ENCODE measurements at regions not wholly inside any gene's neighbourhood (a gene's known extent, or its start where the extent isn't known, plus 50 kb on each side); places are given as distances from the start of the nearest gene placed in this dataset.

- H3K4me3 Mint-ChIP-seq (ENCODE audit: unreplicated experiment): no peak overlapping the region
- DNase-seq: no peak
- H3K36me3 Mint-ChIP-seq (ENCODE audit: insufficient read depth, unreplicated experiment): no peaks in the 10 kb centered on the region
- Histone ChIP-seq H3K27me3 (replicated peaks; ENCODE audit: control insufficient read depth, insufficient read depth, low read length) (no peaks in the 10 kb centered on the region), H3K4me3 (ENCODE audit: low read depth, low read length) (no peak overlapping the region), H3K4me1 (no peaks in the 10 kb centered on the region), H3K36me3 (ENCODE audit: control insufficient read depth, insufficient read depth, low read length) (no peaks in the 10 kb centered on the region), H3K9me3 (no peaks in the 10 kb centered on the region)
- no peaks in the 10 kb centered on the region for H3K27me3 Mint-ChIP-seq (ENCODE audit: insufficient read depth, unreplicated experiment)
- no peaks in the 10 kb centered on the region for H3K9me3 Mint-ChIP-seq (ENCODE audit: unreplicated experiment)
- intact Hi-C loops (cut with micrococcal nuclease; ENCODE audit: unreplicated experiment): no loop called here
- no TSS peak for BruUV-seq (replicated peaks)
- ChIA-PET POLR2A (no interaction called here), CTCF (no interaction called here)
- no peaks in the 10 kb centered on the region for H3K4me1 Mint-ChIP-seq (ENCODE audit: low read depth, unreplicated experiment)
- TF ChIP-seq, protein P1, sequence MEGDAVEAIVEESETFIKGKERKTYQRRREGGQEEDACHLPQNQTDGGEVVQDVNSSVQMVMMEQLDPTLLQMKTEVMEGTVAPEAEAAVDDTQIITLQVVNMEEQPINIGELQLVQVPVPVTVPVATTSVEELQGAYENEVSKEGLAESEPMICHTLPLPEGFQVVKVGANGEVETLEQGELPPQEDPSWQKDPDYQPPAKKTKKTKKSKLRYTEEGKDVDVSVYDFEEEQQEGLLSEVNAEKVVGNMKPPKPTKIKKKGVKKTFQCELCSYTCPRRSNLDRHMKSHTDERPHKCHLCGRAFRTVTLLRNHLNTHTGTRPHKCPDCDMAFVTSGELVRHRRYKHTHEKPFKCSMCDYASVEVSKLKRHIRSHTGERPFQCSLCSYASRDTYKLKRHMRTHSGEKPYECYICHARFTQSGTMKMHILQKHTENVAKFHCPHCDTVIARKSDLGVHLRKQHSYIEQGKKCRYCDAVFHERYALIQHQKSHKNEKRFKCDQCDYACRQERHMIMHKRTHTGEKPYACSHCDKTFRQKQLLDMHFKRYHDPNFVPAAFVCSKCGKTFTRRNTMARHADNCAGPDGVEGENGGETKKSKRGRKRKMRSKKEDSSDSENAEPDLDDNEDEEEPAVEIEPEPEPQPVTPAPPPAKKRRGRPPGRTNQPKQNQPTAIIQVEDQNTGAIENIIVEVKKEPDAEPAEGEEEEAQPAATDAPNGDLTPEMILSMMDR (IDR thresholded peaks at IDR 0.05; ENCODE audit: insufficient read depth in 1 of 2, low read depth in 1 of 2, low read length in 1 of 2, severe bottlenecking in 1 of 2, unreplicated experiment in 1 of 2): no peak
- H3K27ac Mint-ChIP-seq (ENCODE audit: unreplicated experiment): no peak overlapping the region
Observed at GRCh38 chr5:125290935-125291334, 544.5 kb upstream of the ZNF608 start.

GRCh38 chr5:125291447-125291846 lies 545.0 kb upstream of the ZNF608 start:
- Histone ChIP-seq H3K9me3 (no peaks in the 10 kb centered on the region), H3K4me1 (no peaks in the 10 kb centered on the region), H3K36me3 (ENCODE audit: control insufficient read depth, insufficient read depth, low read length) (no peaks in the 10 kb centered on the region), H3K4me3 (ENCODE audit: low read depth, low read length) (no peak overlapping the region), H3K27me3 (replicated peaks; ENCODE audit: control insufficient read depth, insufficient read depth, low read length) (no peaks in the 10 kb centered on the region)
- BruUV-seq (replicated peaks): no TSS peak
- H3K27ac Mint-ChIP-seq (ENCODE audit: unreplicated experiment): no peak overlapping the region
- POLR2A ChIA-PET: no interaction called here
- H3K9me3 Mint-ChIP-seq (ENCODE audit: unreplicated experiment): no peaks in the 10 kb centered on the region
- TF ChIP-seq, protein P1 (IDR thresholded peaks at IDR 0.05; ENCODE audit: insufficient read depth in 1 of 2, low read depth in 1 of 2, low read length in 1 of 2, severe bottlenecking in 1 of 2, unreplicated experiment in 1 of 2): no peak
- no peak overlapping the region for H3K4me3 Mint-ChIP-seq (ENCODE audit: unreplicated experiment)
- peaks cover 3% of the 10 kb centered on the region for H3K4me1 Mint-ChIP-seq (ENCODE audit: low read depth, unreplicated experiment)
- CTCF ChIA-PET: no interaction called here
- H3K27me3 Mint-ChIP-seq (ENCODE audit: insufficient read depth, unreplicated experiment): no peaks in the 10 kb centered on the region
- no peaks in the 10 kb centered on the region for H3K36me3 Mint-ChIP-seq (ENCODE audit: insufficient read depth, unreplicated experiment)
- DNase-seq: no peak
- intact Hi-C loops (cut with micrococcal nuclease; ENCODE audit: unreplicated experiment): no loop called here

- intact Hi-C loops (cut with micrococcal nuclease; ENCODE audit: unreplicated experiment): no loop called here
- no peaks in the 10 kb centered on the region for H3K27me3 Mint-ChIP-seq (ENCODE audit: insufficient read depth, unreplicated experiment)
- Histone ChIP-seq H3K4me3 (ENCODE audit: low read depth, low read length) (no peak overlapping the region), H3K9me3 (no peaks in the 10 kb centered on the region), H3K27me3 (replicated peaks; ENCODE audit: control insufficient read depth, insufficient read depth, low read length) (no peaks in the 10 kb centered on the region), H3K36me3 (ENCODE audit: control insufficient read depth, insufficient read depth, low read length) (no peaks in the 10 kb centered on the region), H3K4me1 (no peaks in the 10 kb centered on the region)
- no peak overlapping the region for H3K27ac Mint-ChIP-seq (ENCODE audit: unreplicated experiment)
- H3K36me3 Mint-ChIP-seq (ENCODE audit: insufficient read depth, unreplicated experiment): no peaks in the 10 kb centered on the region
- CTCF ChIA-PET: no interaction called here
- POLR2A ChIA-PET: no interaction called here
- no peak overlapping the region for H3K4me3 Mint-ChIP-seq (ENCODE audit: unreplicated experiment)
- BruUV-seq (replicated peaks): no TSS peak
- TF ChIP-seq, protein P1 (IDR thresholded peaks at IDR 0.05; ENCODE audit: insufficient read depth in 1 of 2, low read depth in 1 of 2, low read length in 1 of 2, severe bottlenecking in 1 of 2, unreplicated experiment in 1 of 2): no peak
- H3K9me3 Mint-ChIP-seq (ENCODE audit: unreplicated experiment): no peaks in the 10 kb centered on the region
- DNase-seq: no peak
- H3K4me1 Mint-ChIP-seq (ENCODE audit: low read depth, unreplicated experiment): peaks cover 16% of the 10 kb centered on the region
Observed at GRCh38 chr5:125293223-125293622, 546.8 kb upstream of the ZNF608 start.
